ENCODE measurements at regions not wholly inside any gene's neighbourhood (a gene's known extent, or its start where the extent isn't known, plus 50 kb on each side); places are given as distances from the start of the nearest gene placed in this dataset.
"Not testable (repeated sequence)": the region's sequence is repeated elsewhere in the genome, so short reads cannot be mapped to it uniquely, and the experiment has no call there.

- no peak for DNase-seq (ENCODE audit: low spot score)
Measured at GRCh38 chr1:229710746-229711145, 84.7 kb downstream of the URB2 start.

GRCh38 chr1:229714306-229714705 lies 88.3 kb downstream of the URB2 start:
- DNase-seq (ENCODE audit: low spot score): no peak

- DNase-seq (ENCODE audit: low spot score): peak; percentile 48
Measured at GRCh38 chr1:229714964-229715603, 89.0 kb downstream of the URB2 start.

- DNase-seq (ENCODE audit: low spot score): no peak
Measured at GRCh38 chr1:229716069-229716468, 90.0 kb downstream of the URB2 start.

- DNase-seq (ENCODE audit: low spot score): no peak
Measured at GRCh38 chr1:229716704-229717103, 90.7 kb downstream of the URB2 start.

- no peak for DNase-seq (ENCODE audit: low spot score)
Measured at GRCh38 chr1:229717786-229718576, 91.9 kb downstream of the URB2 start.

- DNase-seq (ENCODE audit: low spot score): no peak
Measured at GRCh38 chr1:229726061-229726460, 100.0 kb downstream of the URB2 start.

GRCh38 chr1:229729916-229730315 lies 103.9 kb downstream of the URB2 start:
- DNase-seq (ENCODE audit: low spot score): no peak

GRCh38 chr1:229730573-229730972 lies 104.5 kb downstream of the URB2 start:
- DNase-seq (ENCODE audit: low spot score): no peak

- no peak for DNase-seq (ENCODE audit: low spot score)
Measured at GRCh38 chr1:229732061-229732460, 106.0 kb downstream of the URB2 start.

- DNase-seq (ENCODE audit: low spot score): no peak
Measured at GRCh38 chr1:229736376-229736775, 110.3 kb downstream of the URB2 start.

GRCh38 chr1:229742614-229743013 lies 116.6 kb downstream of the URB2 start:
- DNase-seq (ENCODE audit: low spot score): not testable (repeated sequence)

GRCh38 chr1:229749992-229750391 lies 123.9 kb downstream of the URB2 start:
- no peak for DNase-seq (ENCODE audit: low spot score)

- no peak for DNase-seq (ENCODE audit: low spot score)
Measured at GRCh38 chr1:229751610-229752009, 125.6 kb downstream of the URB2 start.

GRCh38 chr1:229752679-229753078 lies 126.6 kb downstream of the URB2 start:
- DNase-seq (ENCODE audit: low spot score): no peak

- no peak for DNase-seq (ENCODE audit: low spot score)
Measured at GRCh38 chr1:229753764-229754551, 127.9 kb downstream of the URB2 start.

- no peak for DNase-seq (ENCODE audit: low spot score)
Measured at GRCh38 chr1:229756666-229757065, 130.6 kb downstream of the URB2 start.

GRCh38 chr1:229757226-229757625 lies 131.2 kb downstream of the URB2 start:
- DNase-seq (ENCODE audit: low spot score): no peak

- no peak for DNase-seq (ENCODE audit: low spot score)
Measured at GRCh38 chr1:229758101-229759036, 132.3 kb downstream of the URB2 start.

GRCh38 chr1:229759037-229759435 lies 133.0 kb downstream of the URB2 start:
- DNase-seq (ENCODE audit: low spot score): no peak

- no peak for DNase-seq (ENCODE audit: low spot score)
Measured at GRCh38 chr1:229759586-229759985, 133.5 kb downstream of the URB2 start.

Data from COLO829 (cell line).